C1 segment of cervical spinal cord (tissue), 14 donors: ENCODE measurements at regions not wholly inside any gene's neighbourhood (a gene's known extent, or its start where the extent isn't known, plus 50 kb on each side); places are given as distances from the start of the nearest gene placed in this dataset.
A peak's percentile ranks its signal among the peaks of the same experiment; 100 is the strongest.

Experiments used
- DNase-seq, 14 donors: peaks; one replicate each; lab custom pipeline; 2025; lab: John Stamatoyannopoulos, UW

DNA sequence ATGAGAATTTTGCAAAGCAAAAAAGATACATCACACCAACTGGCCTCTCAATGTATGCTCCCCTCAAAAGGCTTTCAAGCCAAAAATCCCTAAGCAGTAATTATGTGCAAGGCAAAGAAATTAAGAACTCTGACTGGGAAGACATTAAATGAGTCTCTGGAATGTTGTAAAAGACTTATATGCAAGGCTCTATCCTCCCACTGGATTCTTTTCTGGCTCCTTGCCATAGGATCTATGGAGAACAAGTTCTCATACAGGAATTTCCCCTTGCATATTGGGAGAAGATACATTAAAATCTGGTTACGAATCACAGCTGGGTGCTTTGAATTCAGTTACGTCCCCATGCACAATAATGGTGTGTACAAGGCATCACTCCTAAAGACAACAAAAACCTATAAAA lies 73.4 kb upstream of the ATL2 start:
- DNase-seq, result no peak

- DNase-seq, result no peak
Measured at GRCh38 chr2:38448692-38449410, 71.8 kb upstream of the ATL2 start.

DNA sequence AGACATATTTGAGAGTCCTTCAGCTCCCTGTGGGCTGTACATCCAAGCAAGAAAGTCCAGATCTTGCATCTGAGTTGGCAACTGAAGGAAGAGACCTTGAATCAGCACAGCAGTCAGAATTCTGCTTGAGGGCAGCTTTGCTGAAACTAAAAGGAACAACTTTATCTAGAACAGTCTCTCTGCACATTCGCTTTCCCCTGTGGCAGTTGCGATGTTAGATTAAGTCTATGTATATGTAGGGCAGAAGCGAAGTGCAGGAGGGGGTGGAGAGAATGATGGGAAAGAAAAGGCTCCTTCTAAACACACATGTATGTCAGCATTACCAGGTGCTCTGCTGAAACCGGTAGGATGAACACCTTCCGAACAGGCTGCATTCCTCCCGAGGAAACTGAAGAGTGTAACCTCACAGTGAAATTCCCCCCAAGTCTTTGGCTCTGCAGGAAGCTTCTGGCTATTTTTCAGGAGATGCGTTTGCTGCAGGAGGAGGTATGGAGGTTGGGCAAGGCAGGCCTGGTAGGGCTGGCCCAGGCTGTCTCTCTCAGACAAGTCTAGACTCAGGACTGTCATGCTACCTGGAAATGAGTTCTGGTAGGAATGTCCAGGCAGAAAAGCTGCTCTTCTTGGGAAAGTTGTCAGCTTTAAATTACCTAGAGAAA lies 70.0 kb upstream of the ATL2 start:
- DNase-seq, result no peak

DNA sequence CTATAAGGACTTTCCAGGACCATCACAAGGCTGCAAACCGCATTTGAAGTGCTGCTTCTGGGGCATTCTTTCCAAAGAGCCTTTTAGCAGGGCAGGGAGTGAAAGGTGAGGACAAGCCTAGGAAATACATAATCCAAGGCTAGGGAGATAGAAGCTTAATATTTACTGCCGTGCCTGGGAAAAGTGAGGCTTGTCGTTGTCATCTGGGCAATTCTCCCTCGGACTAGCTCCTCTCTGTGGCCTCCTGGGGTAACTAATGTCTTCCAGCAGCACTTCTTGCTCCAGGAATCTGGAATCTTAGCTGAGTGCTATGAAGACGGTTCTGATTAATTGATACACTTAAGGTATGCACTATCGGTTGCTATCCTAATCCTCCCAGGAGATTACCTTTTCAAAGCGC lies 69.3 kb upstream of the ATL2 start:
- DNase-seq, result no peak

DNA sequence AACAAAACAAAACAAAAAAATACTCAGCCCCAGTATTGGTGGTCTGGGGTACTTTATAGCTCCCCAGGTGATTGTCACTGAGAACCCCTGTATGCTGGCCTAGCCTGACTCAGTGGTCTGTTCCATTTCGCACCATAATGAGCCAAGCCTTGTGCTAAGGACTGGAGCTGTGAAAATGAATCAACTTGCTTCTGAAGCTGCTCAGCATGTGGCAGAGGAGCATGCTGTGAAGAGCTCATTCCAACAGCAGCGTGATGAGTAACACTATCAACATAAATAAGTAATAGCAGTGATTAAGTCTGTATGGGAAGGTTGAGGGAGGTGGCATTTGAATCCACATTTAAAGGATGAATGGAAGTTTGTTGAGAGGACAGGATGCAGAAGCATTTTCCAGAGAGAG lies 67.2 kb upstream of the ATL2 start:
- DNase-seq, result no peak

GRCh38 chr2:38442643-38443541 lies 65.8 kb upstream of the ATL2 start:
- peak in 2 of 14 donors; percentile 4 to 20 for DNase-seq

GRCh38 chr2:38441346-38441745 lies 64.3 kb upstream of the ATL2 start:
- DNase-seq, result no peak

DNA sequence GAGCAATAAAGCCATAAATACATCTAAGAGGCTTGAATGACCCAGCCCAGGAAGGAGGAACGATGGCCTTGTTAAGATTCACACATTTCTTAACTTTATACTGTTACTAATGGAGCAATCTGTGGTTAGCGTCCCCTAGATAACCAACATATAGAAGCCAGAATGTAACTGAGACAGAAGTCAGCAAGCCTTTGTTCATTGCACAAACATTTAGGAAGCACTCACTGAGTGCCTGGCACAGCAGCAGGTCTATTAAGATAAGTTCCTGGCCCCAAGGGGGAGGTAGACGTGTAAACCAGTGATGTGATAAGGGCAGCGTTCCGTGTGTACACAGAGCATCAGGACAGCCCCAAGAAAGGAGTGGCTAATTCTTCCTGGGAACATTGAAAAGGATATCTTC lies 63.6 kb upstream of the ATL2 start:
- DNase-seq, result no peak

GRCh38 chr2:38439863-38440262 lies 62.8 kb upstream of the ATL2 start:
- no peak for DNase-seq

DNA sequence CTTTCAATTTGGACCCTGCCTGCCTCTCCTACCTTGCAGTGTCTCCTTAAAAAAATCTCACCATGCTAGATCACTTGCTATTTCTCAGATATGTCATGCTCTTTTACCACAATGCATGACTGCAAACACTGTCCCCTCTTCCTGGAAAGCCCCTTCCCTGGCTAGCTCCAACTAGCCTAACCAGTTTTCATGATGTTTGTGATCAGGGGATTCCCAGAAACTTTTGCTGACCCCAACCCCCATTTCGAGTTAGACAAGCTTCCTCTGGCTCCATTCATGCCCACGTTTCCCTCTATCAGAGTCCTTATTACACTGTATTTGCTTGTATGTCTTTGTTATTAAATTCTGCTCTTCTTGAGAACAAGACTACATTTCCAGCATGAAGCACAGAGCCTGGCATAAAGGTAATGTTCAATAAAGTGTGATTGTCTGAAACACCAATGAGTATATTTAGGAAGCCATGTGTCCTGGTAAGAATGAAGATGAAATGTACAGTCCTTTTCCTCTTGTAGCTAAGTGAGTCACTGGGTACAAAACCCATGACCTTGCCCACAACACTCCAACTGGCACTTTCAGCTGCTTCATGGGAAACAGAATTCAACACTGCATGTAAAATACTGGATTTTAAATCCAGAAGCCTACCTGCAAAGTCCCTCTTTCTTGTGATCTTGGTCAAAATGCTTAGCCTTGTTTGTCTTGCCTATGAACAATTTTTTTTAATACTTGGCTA lies 62.0 kb upstream of the ATL2 start:
- no peak for DNase-seq

GRCh38 chr2:38438133-38438882 lies 61.2 kb upstream of the ATL2 start:
- no peak for DNase-seq

GRCh38 chr2:38436227-38436664 lies 59.2 kb upstream of the ATL2 start:
- no peak for DNase-seq

DNA sequence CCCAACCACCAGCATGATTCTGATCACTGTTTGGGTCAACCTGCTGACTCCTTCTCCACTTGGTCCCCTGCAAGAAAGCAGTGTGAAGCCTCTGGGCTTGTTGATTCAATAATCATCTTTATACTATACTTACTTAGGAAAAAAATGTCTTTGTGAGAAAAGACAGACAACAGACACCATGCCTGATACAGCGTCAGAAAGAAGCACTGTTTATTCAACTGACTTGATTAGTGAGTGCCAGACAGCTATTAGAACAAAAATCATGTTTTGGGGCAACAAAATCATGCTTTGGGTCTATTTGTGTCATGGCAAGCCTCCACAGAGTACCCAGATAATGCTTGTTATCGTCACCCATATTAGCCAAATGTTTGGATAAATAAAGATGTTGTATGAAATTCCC lies 58.7 kb upstream of the ATL2 start:
- no peak for DNase-seq

DNA sequence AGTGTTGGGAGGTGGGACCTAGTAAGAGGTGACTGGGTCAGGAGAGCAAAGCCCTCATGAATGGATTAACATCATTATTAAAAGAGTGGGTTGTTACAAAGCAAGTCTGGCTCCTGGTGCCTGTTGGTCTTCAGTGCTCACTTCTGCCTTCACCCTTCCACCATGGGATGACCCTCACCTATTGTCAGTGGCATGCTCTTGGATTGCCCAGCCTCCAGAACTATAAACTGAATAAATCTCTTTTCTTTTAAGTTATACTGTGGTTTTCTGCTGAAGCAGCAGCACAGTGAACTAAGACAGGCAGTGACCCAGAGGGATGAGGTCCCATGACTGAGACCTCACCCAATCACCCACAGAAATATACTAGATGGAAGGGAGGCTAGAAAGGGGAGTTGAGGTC lies 57.5 kb upstream of the ATL2 start:
- DNase-seq, result no peak

DNA sequence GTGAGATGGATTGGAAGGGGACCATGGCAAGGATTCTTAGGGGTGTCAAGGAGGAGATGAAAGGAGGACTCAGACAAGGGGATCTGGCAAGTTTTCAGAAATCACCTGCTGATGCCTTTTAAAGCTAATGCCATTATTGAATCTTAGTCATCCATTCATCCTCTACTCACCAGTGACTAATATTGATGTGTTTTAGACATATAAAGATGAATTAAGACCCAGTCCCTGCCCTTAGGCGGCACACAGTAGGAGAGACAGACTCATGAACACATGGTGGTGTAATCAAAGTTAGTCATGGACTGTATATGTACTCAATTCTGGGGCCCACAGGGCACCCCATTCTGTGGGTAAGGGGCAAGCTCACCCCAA lies 56.5 kb upstream of the ATL2 start:
- no peak for DNase-seq

DNA sequence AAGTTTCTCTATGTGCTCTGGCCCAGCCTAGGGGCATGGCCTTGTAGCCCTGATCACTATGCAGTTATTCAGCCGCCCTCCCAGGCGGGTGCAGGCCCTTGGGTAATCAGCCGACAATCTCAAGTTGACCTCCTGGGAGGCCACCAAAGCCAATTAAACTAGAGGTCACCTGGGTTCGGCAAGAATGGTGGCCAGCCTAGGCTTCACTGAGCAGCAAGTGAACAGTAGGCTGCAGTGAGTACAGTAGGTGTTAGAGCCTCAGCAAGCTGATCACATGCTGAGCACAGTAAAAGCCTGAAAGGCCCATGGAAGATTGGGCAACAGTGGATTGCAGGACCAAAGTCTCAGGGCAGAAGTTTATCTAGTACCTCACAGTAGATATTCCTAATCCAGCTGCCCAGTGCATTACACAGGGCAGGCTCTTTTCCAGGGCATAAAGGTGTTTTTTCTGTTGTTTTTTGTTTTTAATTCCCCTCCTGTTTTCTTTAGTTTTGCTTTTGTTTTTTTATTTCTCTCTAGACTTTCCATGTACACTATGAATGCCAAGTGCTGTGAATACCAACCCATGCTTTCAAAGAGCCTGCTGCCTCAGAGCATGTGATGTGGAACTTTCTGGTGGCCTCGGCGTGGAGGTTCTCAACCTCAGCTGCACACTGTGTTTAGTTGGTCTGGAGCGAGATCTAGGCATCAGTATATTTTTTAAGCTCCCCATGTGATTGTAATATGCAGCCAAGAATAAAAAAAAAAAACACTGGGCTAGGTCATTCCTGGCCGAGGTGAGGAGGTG lies 55.9 kb upstream of the ATL2 start:
- DNase-seq, result no peak

GRCh38 chr2:38430597-38431207 lies 53.6 kb upstream of the ATL2 start:
- DNase-seq, result no peak

DNA sequence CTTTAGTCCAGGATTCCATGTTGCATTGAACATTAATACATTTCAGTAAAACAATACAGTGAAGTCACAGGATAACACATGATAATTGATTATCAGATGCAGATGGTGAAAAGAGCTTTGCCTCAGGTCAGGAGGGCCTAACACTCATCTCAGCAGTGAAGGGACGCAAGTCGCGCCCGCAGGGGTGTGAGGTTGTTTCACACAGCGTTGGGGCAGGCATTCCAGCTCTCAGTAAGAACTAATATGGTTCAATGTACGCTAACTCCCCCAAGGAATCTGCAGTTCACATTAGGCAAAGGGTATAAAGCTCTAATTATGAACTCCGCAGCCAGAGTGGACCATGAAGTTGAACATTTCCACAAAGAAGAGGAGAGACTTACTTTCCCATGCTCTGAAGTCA lies 53.1 kb upstream of the ATL2 start:
- no peak for DNase-seq

DNA sequence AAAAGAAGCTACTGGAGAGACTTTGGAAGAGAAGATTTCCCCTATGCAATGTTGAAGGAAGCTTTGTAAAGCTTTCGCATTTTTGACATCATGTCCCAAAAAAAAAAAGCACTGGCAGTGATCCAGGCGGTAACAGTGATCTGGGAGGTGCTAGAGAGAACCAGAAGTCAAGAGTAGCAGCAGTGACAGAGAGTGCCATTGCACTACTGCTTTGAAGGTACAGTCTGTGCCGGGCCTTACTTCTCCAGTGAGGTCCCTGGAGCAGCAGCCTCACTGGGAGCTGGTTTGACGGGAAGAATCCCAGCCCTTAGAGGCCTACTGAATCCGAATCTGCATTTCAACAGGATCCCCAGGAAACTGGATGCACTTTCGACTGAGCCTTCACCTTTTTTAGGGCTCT lies 50.9 kb upstream of the ATL2 start:
- DNase-seq, result no peak

- DNase-seq, result no peak
Measured at GRCh38 chr2:38427054-38427453, 50.0 kb upstream of the ATL2 start.
